Tibial nerve (tissue), 4 donors: ENCODE measurements at regions not wholly inside any gene's neighbourhood (a gene's known extent, or its start where the extent isn't known, plus 50 kb on each side); places are given as distances from the start of the nearest gene placed in this dataset.

ENCODE experiments used
- DNase-seq, 2 donors: peaks; one replicate each; pipeline ENCODE4 v3.0.0-alpha.2; 2019; ENCODE audit warnings: low spot score in 2 of 2
- H3K27ac ChIP-seq, 4 donors: fragments of 200-600 bp; sonication (generic) in 3 of 4; one replicate each; pipeline ENCODE4 v1.5.1; 2017 to 2019; ENCODE audit warnings: mild to moderate bottlenecking in 1 of 4
- H3K27me3 ChIP-seq, 2 donors: fragments of 200-600 bp; sonication (generic) in 1 of 2; one replicate each; pipeline versions ENCODE4 v1.5.1 to v1.6.0; 2017 to 2019
- H3K36me3 ChIP-seq, 3 donors: fragments of 200-600 bp; sonication (generic); one replicate each; pipeline ENCODE4 v1.5.1; 2018 to 2019
- H3K4me1 ChIP-seq, 4 donors: fragments of 200-600 bp; sonication (generic) in 3 of 4; one replicate each; pipeline ENCODE4 v1.5.1; 2017 to 2019
- H3K4me3 ChIP-seq, 4 donors: fragments of 200-600 bp; sonication (generic) in 3 of 4; one replicate each; pipeline ENCODE4 v1.5.1; 2017 to 2019; ENCODE audit warnings: mild to moderate bottlenecking in 1 of 4, moderate library complexity in 1 of 4
- H3K9me3 ChIP-seq, 4 donors: fragments of 200-600 bp; sonication (generic) in 3 of 4; one replicate each; pipeline ENCODE4 v1.5.1; 2017 to 2019
- CTCF ChIP-seq, 5 experiments: fragments of 200-600 bp in 3 of 5; fragments of 450-650 bp in 2 of 5; sonication (generic) in 3 of 5; IDR thresholded peaks; one replicate each; pipeline ENCODE4 v1.5.1; 2016 to 2019; ENCODE audit warnings: antibody characterized with exemption in 5 of 5, mild to moderate bottlenecking in 3 of 5, moderate library complexity in 2 of 5
- EP300 ChIP-seq, 2 donors: sonication (generic); formaldehyde crosslinking; IDR thresholded peaks; one replicate each; pipeline ENCODE4 v1.6.1; 2017; ENCODE audit warnings: antibody characterized with exemption in 2 of 2, mild to moderate bottlenecking in 1 of 2
- POLR2A ChIP-seq, 2 donors: fragments of 450-650 bp; IDR thresholded peaks; one replicate each; pipeline ENCODE4 v1.6.1; 2017; ENCODE audit warnings: antibody characterized with exemption in 2 of 2, mild to moderate bottlenecking in 2 of 2, moderate library complexity in 2 of 2
- WGBS, 2 donors: methylation state at CpG; one replicate each; pipeline ENCODE4 v1.1.5; 2018; 5-methylcytosine and 5-hydroxymethylcytosine counted together

- Histone ChIP-seq H3K27ac (no peak overlapping the region), H3K4me3 (no peak overlapping the region), H3K4me1 (peaks cover 0 to 7% (median 2%) of the 10 kb centered on the region in 4 donors), H3K27me3 (no peaks in the 10 kb centered on the region), H3K36me3 (no peaks in the 10 kb centered on the region), H3K9me3 (no peaks in the 10 kb centered on the region)
- DNase-seq: peak; percentile 48 to 64
- 24 to 25% methylated on average over 30 of the region's 30 CpGs for WGBS, 2 donors
- TF ChIP-seq CTCF (IDR thresholded peaks at IDR 0.05) (peak; percentile 73 to 90 (median 78)), EP300 (IDR thresholded peaks at IDR 0.05) (no peak)
Measured at GRCh38 chr16:51762081-51762996, 611.3 kb upstream of the SALL1 start.

GRCh38 chr16:51761001-51761400 is 609.9 kb upstream of the SALL1 start:
- no peak for DNase-seq
- no peak overlapping the region for H3K27ac ChIP-seq
- no peaks in the 10 kb centered on the region for H3K9me3 ChIP-seq
- WGBS, 2 donors: 81 to 83% methylated on average over 9 of the region's 9 CpGs
- H3K4me1 ChIP-seq: peaks cover 0 to 7% (median 2%) of the 10 kb centered on the region in 4 donors
- no peaks in the 10 kb centered on the region for H3K27me3 ChIP-seq
- TF ChIP-seq CTCF (IDR thresholded peaks at IDR 0.05) (no peak), EP300 (IDR thresholded peaks at IDR 0.05) (no peak), POLR2A (IDR thresholded peaks at IDR 0.05) (no peak)
- no peaks in the 10 kb centered on the region for H3K36me3 ChIP-seq
- H3K4me3 ChIP-seq: no peak overlapping the region

- peaks cover 0 to 7% (median 2%) of the 10 kb centered on the region in 4 donors for H3K4me1 ChIP-seq
- no peaks in the 10 kb centered on the region for H3K27me3 ChIP-seq
- no peak for TF ChIP-seq CTCF (IDR thresholded peaks at IDR 0.05)
- no peak for TF ChIP-seq EP300 (IDR thresholded peaks at IDR 0.05)
- no peak for TF ChIP-seq POLR2A (IDR thresholded peaks at IDR 0.05)
- no peaks in the 10 kb centered on the region for H3K9me3 ChIP-seq
- H3K27ac ChIP-seq: no peak overlapping the region
- DNase-seq: no peak
- no peak overlapping the region for H3K4me3 ChIP-seq
- 70 to 73% methylated on average over 5 of the region's 5 CpGs for WGBS, 2 donors
- H3K36me3 ChIP-seq: no peaks in the 10 kb centered on the region
Measured at GRCh38 chr16:51759999-51760398, 608.9 kb upstream of the SALL1 start.

GRCh38 chr16:51759329-51759728 is 608.3 kb upstream of the SALL1 start:
- WGBS, 2 donors: 44 to 60% methylated on average over 4 of the region's 4 CpGs
- Histone ChIP-seq H3K27ac (no peak overlapping the region), H3K9me3 (no peaks in the 10 kb centered on the region), H3K36me3 (no peaks in the 10 kb centered on the region), H3K27me3 (no peaks in the 10 kb centered on the region), H3K4me3 (no peak overlapping the region), H3K4me1 (peaks cover 0 to 7% (median 2%) of the 10 kb centered on the region in 4 donors)
- DNase-seq: no peak
- TF ChIP-seq EP300 (IDR thresholded peaks at IDR 0.05) (no peak), POLR2A (IDR thresholded peaks at IDR 0.05) (no peak), CTCF (IDR thresholded peaks at IDR 0.05) (no peak)

GRCh38 chr16:51757921-51758479 is 606.9 kb upstream of the SALL1 start:
- DNase-seq: no peak
- 86 to 90% methylated on average over 2 of the region's 2 CpGs for WGBS, 2 donors
- TF ChIP-seq EP300 (IDR thresholded peaks at IDR 0.05): no peak
- no peak for TF ChIP-seq POLR2A (IDR thresholded peaks at IDR 0.05)
- TF ChIP-seq CTCF (IDR thresholded peaks at IDR 0.05): no peak
- H3K4me1 ChIP-seq: peaks cover 0 to 7% (median 2%) of the 10 kb centered on the region in 4 donors
- H3K27ac ChIP-seq: no peak overlapping the region
- H3K27me3 ChIP-seq: no peaks in the 10 kb centered on the region
- H3K4me3 ChIP-seq: no peak overlapping the region
- no peaks in the 10 kb centered on the region for H3K36me3 ChIP-seq
- H3K9me3 ChIP-seq: no peaks in the 10 kb centered on the region
